ENCODE measurements at regions not wholly inside any gene's neighbourhood (a gene's known extent, or its start where the extent isn't known, plus 50 kb on each side); places are given as distances from the start of the nearest gene placed in this dataset.

GRCh38 chr4:43690116-43690515 lies 758.5 kb downstream of the KCTD8 start:
- Histone ChIP-seq H3K36me3 (ENCODE audit: control insufficient read depth in 2 of 2, extremely low read depth in 1 of 2, insufficient read depth in 2 of 2, low read length in 2 of 2) (no peaks in the 10 kb centered on the region), H3K27me3 (ENCODE audit: control insufficient read depth, extremely low read depth, insufficient read depth, low read length) (no peaks in the 10 kb centered on the region), H3K9me1 (ENCODE audit: control insufficient read depth, extremely low read depth, insufficient read depth, low read length) (no peaks in the 10 kb centered on the region), H3K9ac (ENCODE audit: control insufficient read depth, extremely low read depth, insufficient read depth, low read length) (no peak overlapping the region), H2AFZ (ENCODE audit: control insufficient read depth, low read length) (no peak overlapping the region), H4K20me1 (ENCODE audit: control insufficient read depth, extremely low read depth, insufficient read depth, low read length) (no peaks in the 10 kb centered on the region), H3K27ac (ENCODE audit: control insufficient read depth, insufficient read depth, low read length) (no peak overlapping the region), H3K9me3 (ENCODE audit: control insufficient read depth, low read depth, low read length) (no peaks in the 10 kb centered on the region), H3K4me1 (ENCODE audit: control insufficient read depth, extremely low read depth, insufficient read depth, low read length) (no peaks in the 10 kb centered on the region), H3K4me2 (ENCODE audit: control insufficient read depth, extremely low read depth, insufficient read depth, low read depth, low read length) (no peak overlapping the region), H3K79me2 (ENCODE audit: control insufficient read depth, insufficient read depth, low read length) (no peaks in the 10 kb centered on the region), H3K4me3 (ENCODE audit: control insufficient read depth in 2 of 3, extremely low read depth in 1 of 3, insufficient read depth in 2 of 3, low read depth in 1 of 3, low read length in 3 of 3) (no peak overlapping the region)
- dilution Hi-C loops (cut with MboI; ENCODE audit: extremely low pct_ligation_motif_present, low sequenced_read_pairs): no loop called here
- DNase-seq (ENCODE audit: low read depth, low spot score) (no peak), FAIRE-seq (no peak)
- TF ChIP-seq EZH2 (IDR thresholded peaks at IDR 0.05; ENCODE audit: low read length): no peak
- TF ChIP-seq, protein P1, sequence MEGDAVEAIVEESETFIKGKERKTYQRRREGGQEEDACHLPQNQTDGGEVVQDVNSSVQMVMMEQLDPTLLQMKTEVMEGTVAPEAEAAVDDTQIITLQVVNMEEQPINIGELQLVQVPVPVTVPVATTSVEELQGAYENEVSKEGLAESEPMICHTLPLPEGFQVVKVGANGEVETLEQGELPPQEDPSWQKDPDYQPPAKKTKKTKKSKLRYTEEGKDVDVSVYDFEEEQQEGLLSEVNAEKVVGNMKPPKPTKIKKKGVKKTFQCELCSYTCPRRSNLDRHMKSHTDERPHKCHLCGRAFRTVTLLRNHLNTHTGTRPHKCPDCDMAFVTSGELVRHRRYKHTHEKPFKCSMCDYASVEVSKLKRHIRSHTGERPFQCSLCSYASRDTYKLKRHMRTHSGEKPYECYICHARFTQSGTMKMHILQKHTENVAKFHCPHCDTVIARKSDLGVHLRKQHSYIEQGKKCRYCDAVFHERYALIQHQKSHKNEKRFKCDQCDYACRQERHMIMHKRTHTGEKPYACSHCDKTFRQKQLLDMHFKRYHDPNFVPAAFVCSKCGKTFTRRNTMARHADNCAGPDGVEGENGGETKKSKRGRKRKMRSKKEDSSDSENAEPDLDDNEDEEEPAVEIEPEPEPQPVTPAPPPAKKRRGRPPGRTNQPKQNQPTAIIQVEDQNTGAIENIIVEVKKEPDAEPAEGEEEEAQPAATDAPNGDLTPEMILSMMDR (optimal IDR thresholded peaks at IDR 0.05 in 1 of 3, IDR thresholded peaks at IDR 0.05 in 1 of 3, conservative IDR thresholded peaks at IDR 0.05 in 1 of 3; ENCODE audit: extremely low read depth in 1 of 3, insufficient read depth in 2 of 3, low read length in 3 of 3): no peak

GRCh38 chr4:43693876-43694275 lies 754.7 kb downstream of the KCTD8 start:
- H3K4me2 ChIP-seq (ENCODE audit: control insufficient read depth, extremely low read depth, insufficient read depth, low read depth, low read length): no peak overlapping the region
- H3K9ac ChIP-seq (ENCODE audit: control insufficient read depth, extremely low read depth, insufficient read depth, low read length): no peak overlapping the region
- no peaks in the 10 kb centered on the region for H4K20me1 ChIP-seq (ENCODE audit: control insufficient read depth, extremely low read depth, insufficient read depth, low read length)
- no peaks in the 10 kb centered on the region for H3K4me1 ChIP-seq (ENCODE audit: control insufficient read depth, extremely low read depth, insufficient read depth, low read length)
- no peak overlapping the region for H3K4me3 ChIP-seq (ENCODE audit: control insufficient read depth in 2 of 3, extremely low read depth in 1 of 3, insufficient read depth in 2 of 3, low read depth in 1 of 3, low read length in 3 of 3)
- H3K9me3 ChIP-seq (ENCODE audit: control insufficient read depth, low read depth, low read length): no peaks in the 10 kb centered on the region
- no peaks in the 10 kb centered on the region for H3K36me3 ChIP-seq (ENCODE audit: control insufficient read depth in 2 of 2, extremely low read depth in 1 of 2, insufficient read depth in 2 of 2, low read length in 2 of 2)
- H3K27ac ChIP-seq (ENCODE audit: control insufficient read depth, insufficient read depth, low read length): no peak overlapping the region
- no peaks in the 10 kb centered on the region for H3K27me3 ChIP-seq (ENCODE audit: control insufficient read depth, extremely low read depth, insufficient read depth, low read length)
- dilution Hi-C loops (cut with MboI; ENCODE audit: extremely low pct_ligation_motif_present, low sequenced_read_pairs): no loop called here
- TF ChIP-seq, protein P1 (optimal IDR thresholded peaks at IDR 0.05 in 1 of 3, IDR thresholded peaks at IDR 0.05 in 1 of 3, conservative IDR thresholded peaks at IDR 0.05 in 1 of 3; ENCODE audit: extremely low read depth in 1 of 3, insufficient read depth in 2 of 3, low read length in 3 of 3): no peak
- H3K9me1 ChIP-seq (ENCODE audit: control insufficient read depth, extremely low read depth, insufficient read depth, low read length): no peaks in the 10 kb centered on the region
- FAIRE-seq (no peak), DNase-seq (ENCODE audit: low read depth, low spot score) (no peak)
- no peaks in the 10 kb centered on the region for H3K79me2 ChIP-seq (ENCODE audit: control insufficient read depth, insufficient read depth, low read length)
- no peak overlapping the region for H2AFZ ChIP-seq (ENCODE audit: control insufficient read depth, low read length)

Data from keratinocyte (primary cell).